Calu3 (cell line): ENCODE measurements at regions not wholly inside any gene's neighbourhood (a gene's known extent, or its start where the extent isn't known, plus 50 kb on each side); places are given as distances from the start of the nearest gene placed in this dataset.

Source experiments
- BruUV-seq: library from RNA; stranded (reverse); fragments of 400-500 nt; replicated peaks from 2 replicates; lab custom pipeline; 2021; lab: Mats Ljungman, UMichigan
- CTCF ChIA-PET: fragments of 300-600 bp; sonication (Branson Sonifier 250); formaldehyde crosslinking; loops from one replicate; lab custom pipeline; 2022; ENCODE audit warnings: antibody characterized with exemption; lab: Charles Lee
- DNase-seq: peaks from one replicate; pipeline ENCODE4 v3.0.0; 2022
- H3K27ac Mint-ChIP-seq: one replicate; pipeline ENCODE4 v1.8.0; 2022; ENCODE audit warnings: mixed read lengths; ENCODE audit not compliant: unreplicated experiment
- H3K27me3 Mint-ChIP-seq: one replicate; pipeline ENCODE4 v1.8.0; 2022; ENCODE audit warnings: mixed read lengths; ENCODE audit not compliant: unreplicated experiment
- H3K36me3 Mint-ChIP-seq: one replicate; pipeline ENCODE4 v1.8.0; 2022; ENCODE audit warnings: mild to moderate bottlenecking, moderate library complexity, mixed read lengths; ENCODE audit not compliant: insufficient read depth, unreplicated experiment
- H3K4me1 Mint-ChIP-seq: one replicate; pipeline ENCODE4 v1.8.0; 2022; ENCODE audit warnings: mild to moderate bottlenecking, low read depth, mixed read lengths; ENCODE audit not compliant: unreplicated experiment
- H3K4me3 Mint-ChIP-seq: one replicate; pipeline ENCODE4 v1.8.0; 2022; ENCODE audit warnings: mild to moderate bottlenecking, low read depth, moderate library complexity, mixed read lengths; ENCODE audit not compliant: unreplicated experiment
- H3K9me3 Mint-ChIP-seq: one replicate; pipeline ENCODE4 v1.8.0; 2022; ENCODE audit warnings: low read depth, mixed read lengths; ENCODE audit not compliant: unreplicated experiment
- CTCF ChIP-seq: fragments of 200-600 bp; IDR thresholded peaks from one replicate; pipeline ENCODE4 v1.8.0; 2022; ENCODE audit warnings: antibody characterized with exemption; ENCODE audit not compliant: unreplicated experiment
- intact Hi-C: fragments of 100-400 bp; cut with micrococcal nuclease; formaldehyde crosslinking; loops from one replicate; pipeline ENCODE4 v1.10.0; 2022; ENCODE audit not compliant: unreplicated experiment

DNA sequence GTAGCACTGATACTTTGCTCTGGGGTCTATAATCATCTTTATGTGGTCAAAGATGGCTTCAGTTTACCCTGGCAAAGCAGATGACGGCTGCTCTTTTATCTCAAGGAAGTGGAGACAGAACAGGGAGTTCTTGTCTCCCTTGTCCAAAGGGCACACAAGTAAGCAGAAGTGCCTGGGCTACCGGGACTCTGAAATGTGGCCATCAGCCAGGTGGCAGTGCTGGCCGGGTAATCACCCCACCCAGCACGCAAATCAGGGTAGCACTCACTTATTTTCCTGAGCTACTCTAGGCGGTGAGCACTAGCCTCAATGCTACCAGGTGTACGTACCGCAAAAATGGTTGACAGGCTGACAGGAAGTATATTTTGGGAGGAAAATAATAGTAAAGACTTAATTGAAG, 119.7 kb upstream of the ETAA1 start:
- H3K4me3 Mint-ChIP-seq: no peak overlapping the region

DNA sequence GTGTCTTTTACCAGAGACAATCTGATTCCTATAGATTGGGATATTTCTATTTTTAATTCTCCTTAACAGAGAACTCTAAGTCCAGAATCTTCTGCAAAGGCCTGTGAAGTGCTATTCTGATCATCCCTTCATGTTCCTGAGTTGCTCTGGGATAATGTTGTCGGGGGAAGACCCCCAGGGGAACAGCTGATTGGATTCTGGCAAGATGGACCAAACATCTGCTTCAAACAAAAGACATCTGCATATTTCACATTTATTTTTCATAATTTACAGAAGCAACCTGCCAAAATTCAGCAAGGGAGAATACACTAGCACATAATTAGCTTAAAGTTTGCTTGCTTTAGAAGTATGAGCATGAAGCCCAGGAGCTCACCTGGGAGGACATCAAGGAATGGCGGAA, 116.0 kb upstream of the ETAA1 start:
- Mint-ChIP-seq H3K9me3 (peaks cover 2% of the 10 kb centered on the region), H3K36me3 (peaks cover 6% of the 10 kb centered on the region), H3K27me3 (no peaks in the 10 kb centered on the region), H3K4me3 (no peak overlapping the region), H3K27ac (no peak overlapping the region), H3K4me1 (peaks cover 19% of the 10 kb centered on the region)
- no peak for DNase-seq
- intact Hi-C loops: no loop called here
- CTCF ChIA-PET: interaction anchor here (0.6 kb wide), 1 partner anchor 271 kb away, joined by 3 read pairs; no protein-coding TSS in a partner anchor
- no TSS peak for BruUV-seq
- no peak for TF ChIP-seq CTCF

More for the DNA sequence above, 119.7 kb upstream of the ETAA1 start:
- H3K27me3 Mint-ChIP-seq: no peaks in the 10 kb centered on the region
- H3K9me3 Mint-ChIP-seq: no peaks in the 10 kb centered on the region
- peaks cover 13% of the 10 kb centered on the region for H3K4me1 Mint-ChIP-seq
- CTCF ChIA-PET: interaction anchor here (1.4 to 1.9 kb wide), 2 partner anchors 23 to 373 kb away, joined by 3 to 10 read pairs; no protein-coding TSS in a partner anchor
- DNase-seq: peak; percentile 55
- peak overlapping the region; percentile 86 for H3K27ac Mint-ChIP-seq
- H3K36me3 Mint-ChIP-seq: peaks cover 6% of the 10 kb centered on the region
- intact Hi-C loops: loop anchor here (1.0 to 10.0 kb wide), 3 partner anchors 45 to 1187 kb away; partner anchors contain the start of genes APLF and FBXO48
- no TSS peak for BruUV-seq
- no peak for TF ChIP-seq CTCF

- Mint-ChIP-seq H3K27me3 (no peaks in the 10 kb centered on the region), H3K27ac (no peak overlapping the region)
These were observed 113.5 kb upstream of the ETAA1 start for GRCh38 chr2:67283641-67284040.

DNA sequence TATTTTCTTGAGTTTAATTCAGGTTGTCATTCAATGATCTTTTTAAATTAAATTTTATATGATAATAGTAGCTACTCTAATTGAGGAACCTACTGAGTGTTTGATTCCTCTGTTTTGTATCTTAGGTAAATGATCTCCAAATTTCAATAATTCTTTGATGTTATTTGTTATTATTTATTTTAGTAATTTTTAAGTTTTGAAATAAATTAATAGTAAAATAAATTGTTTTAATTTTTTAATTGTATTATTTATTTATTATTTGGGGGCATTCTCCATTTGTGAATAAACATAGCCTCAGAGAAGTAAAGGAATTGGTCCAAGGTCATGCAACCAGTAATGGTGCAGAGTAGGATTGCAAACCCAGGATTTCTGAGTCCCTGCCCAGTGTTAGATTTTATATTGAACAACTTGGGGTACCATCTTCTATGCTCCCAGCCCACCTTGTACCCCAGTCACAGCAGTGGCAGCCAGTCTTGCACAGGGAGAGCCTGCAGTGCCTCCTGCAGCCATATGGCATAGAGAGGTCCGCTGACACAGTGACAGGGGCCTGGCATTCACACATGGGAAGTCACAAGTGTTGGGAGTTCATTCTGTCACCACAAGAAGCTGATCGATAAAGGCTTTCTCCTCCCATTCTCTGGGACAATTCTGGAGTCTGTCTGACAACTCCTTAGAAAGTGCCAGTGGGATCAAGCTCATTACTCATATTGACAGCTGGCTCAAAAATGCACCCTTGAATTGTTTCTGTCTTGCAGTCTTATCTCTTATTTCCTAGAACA, 110.0 kb upstream of the ETAA1 start:
- Mint-ChIP-seq H3K4me1 (peaks cover 68% of the 10 kb centered on the region), H3K36me3 (peaks cover 40% of the 10 kb centered on the region), H3K27ac (peak overlapping the region; percentile 97), H3K9me3 (peaks cover 7% of the 10 kb centered on the region), H3K27me3 (no peaks in the 10 kb centered on the region), H3K4me3 (peak overlapping the region; percentile 39)
- no peak for TF ChIP-seq CTCF
- intact Hi-C loops: no loop called here
- CTCF ChIA-PET: interaction anchor here (0.6 to 1.2 kb wide), 3 partner anchors 11 to 364 kb away, joined by 3 to 8 read pairs (median 4); no protein-coding TSS in a partner anchor
- BruUV-seq: no TSS peak
- peak; percentile 77 for DNase-seq

More at GRCh38 chr2:67283641-67284040, 113.5 kb upstream of the ETAA1 start:
- no peak overlapping the region for H3K4me3 Mint-ChIP-seq
- BruUV-seq: no TSS peak
- H3K9me3 Mint-ChIP-seq: peaks cover 7% of the 10 kb centered on the region
- no peak for DNase-seq
- intact Hi-C loops: no loop called here
- peaks cover 16% of the 10 kb centered on the region for H3K36me3 Mint-ChIP-seq
- no peak for TF ChIP-seq CTCF
- H3K4me1 Mint-ChIP-seq: peaks cover 35% of the 10 kb centered on the region
- CTCF ChIA-PET: no interaction called here
